ENCODE measurements at regions not wholly inside any gene's neighbourhood (a gene's known extent, or its start where the extent isn't known, plus 50 kb on each side); places are given as distances from the start of the nearest gene placed in this dataset.

DNA sequence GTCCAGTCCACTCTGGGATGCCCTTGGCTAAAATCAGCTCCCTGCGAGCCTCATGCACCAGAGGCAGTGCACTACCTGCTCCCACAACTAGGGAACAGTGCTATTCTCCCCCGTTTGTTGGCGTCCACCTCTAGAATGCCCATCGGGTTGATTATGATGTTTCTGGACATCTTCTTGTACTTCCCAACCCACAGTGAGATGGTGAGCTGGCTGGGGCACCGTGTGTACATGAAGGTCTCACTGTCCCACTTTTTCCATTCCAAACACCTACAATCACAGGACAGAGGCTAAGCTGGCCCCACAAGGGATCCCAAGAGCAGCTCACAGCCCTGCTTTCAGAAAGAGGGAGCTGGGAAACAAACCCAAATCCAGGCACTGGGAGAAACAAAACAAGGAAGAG, 126.2 kb upstream of the ZNF92 start:
- DNase-seq (ENCODE audit: low read depth in 2 of 2): no peak
- no peaks in the 10 kb centered on the region for H3K36me3 ChIP-seq (ENCODE audit: control insufficient read depth, insufficient read depth, low read length)
- H4K20me1 ChIP-seq (ENCODE audit: control insufficient read depth, extremely low read depth, insufficient read depth, low read length): no peaks in the 10 kb centered on the region
- no peak overlapping the region for H3K4me2 ChIP-seq (ENCODE audit: extremely low read depth, insufficient read depth, low read length)
- H3K27me3 ChIP-seq (ENCODE audit: control insufficient read depth, insufficient read depth, low read length): no peaks in the 10 kb centered on the region
- no peak overlapping the region for H3K4me3 ChIP-seq (replicated peaks in 1 of 4; ENCODE audit: control extremely low read depth in 1 of 4, insufficient read depth in 1 of 4, low read depth in 3 of 4, low read length in 4 of 4)
- no peak overlapping the region for H3K9ac ChIP-seq (ENCODE audit: insufficient read depth, low read length)
- no peaks in the 10 kb centered on the region for H3K79me2 ChIP-seq (ENCODE audit: control insufficient read depth, insufficient read depth, low read length)
- TF ChIP-seq, protein P1, sequence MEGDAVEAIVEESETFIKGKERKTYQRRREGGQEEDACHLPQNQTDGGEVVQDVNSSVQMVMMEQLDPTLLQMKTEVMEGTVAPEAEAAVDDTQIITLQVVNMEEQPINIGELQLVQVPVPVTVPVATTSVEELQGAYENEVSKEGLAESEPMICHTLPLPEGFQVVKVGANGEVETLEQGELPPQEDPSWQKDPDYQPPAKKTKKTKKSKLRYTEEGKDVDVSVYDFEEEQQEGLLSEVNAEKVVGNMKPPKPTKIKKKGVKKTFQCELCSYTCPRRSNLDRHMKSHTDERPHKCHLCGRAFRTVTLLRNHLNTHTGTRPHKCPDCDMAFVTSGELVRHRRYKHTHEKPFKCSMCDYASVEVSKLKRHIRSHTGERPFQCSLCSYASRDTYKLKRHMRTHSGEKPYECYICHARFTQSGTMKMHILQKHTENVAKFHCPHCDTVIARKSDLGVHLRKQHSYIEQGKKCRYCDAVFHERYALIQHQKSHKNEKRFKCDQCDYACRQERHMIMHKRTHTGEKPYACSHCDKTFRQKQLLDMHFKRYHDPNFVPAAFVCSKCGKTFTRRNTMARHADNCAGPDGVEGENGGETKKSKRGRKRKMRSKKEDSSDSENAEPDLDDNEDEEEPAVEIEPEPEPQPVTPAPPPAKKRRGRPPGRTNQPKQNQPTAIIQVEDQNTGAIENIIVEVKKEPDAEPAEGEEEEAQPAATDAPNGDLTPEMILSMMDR (conservative IDR thresholded peaks at IDR 0.05 in 1 of 2, IDR thresholded peaks at IDR 0.05 in 1 of 2; ENCODE audit: low read depth in 1 of 2, low read length in 2 of 2): no peak
- no peak for TF ChIP-seq EZH2 (IDR thresholded peaks at IDR 0.05; ENCODE audit: low read length, missing control alignments)
- no peak overlapping the region for H2AFZ ChIP-seq (ENCODE audit: low read length)
- no peak overlapping the region for H3K27ac ChIP-seq (ENCODE audit: insufficient read depth, low read length)
- H3K4me1 ChIP-seq (ENCODE audit: control insufficient read depth, extremely low read depth, insufficient read depth, low read length): no peaks in the 10 kb centered on the region
- H3K9me3 ChIP-seq (ENCODE audit: control insufficient read depth, insufficient read depth, low read depth, low read length): no peaks in the 10 kb centered on the region

DNA sequence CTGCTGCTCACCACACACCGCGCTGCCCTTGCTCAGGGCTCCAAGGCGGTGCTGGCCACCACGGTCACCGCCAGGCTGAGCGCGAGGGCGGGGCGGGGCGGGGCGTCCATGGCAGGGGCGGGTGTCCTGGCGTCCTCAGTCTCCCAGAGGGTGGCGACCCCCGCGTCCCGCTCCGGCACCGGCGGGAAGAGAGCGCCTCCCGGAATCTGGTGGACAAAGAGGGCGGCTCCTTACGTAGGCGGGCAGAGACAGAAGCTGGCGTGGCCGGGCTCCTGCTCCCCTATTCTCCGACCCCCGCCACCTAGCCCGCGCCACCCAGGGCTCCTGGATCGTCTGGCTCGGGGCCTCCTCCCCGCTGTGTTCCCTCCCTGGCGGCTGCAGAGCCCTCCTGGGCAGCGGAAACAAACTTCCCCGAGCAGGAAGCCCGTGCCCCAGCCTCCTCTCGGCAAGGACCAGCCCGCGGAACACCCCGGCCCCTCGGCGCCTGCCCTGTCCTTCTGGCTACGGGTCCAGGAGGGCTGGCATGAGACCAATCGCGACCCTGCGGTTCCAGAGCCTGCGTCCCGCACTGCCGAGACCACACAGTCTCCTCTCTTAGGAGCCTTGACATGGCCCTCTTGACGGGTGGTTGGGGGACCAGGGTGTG, 133.8 kb upstream of the ZNF92 start:
- no peak for TF ChIP-seq EZH2 (IDR thresholded peaks at IDR 0.05; ENCODE audit: low read length, missing control alignments)
- TF ChIP-seq, protein P1 (conservative IDR thresholded peaks at IDR 0.05 in 1 of 2, IDR thresholded peaks at IDR 0.05 in 1 of 2; ENCODE audit: low read depth in 1 of 2, low read length in 2 of 2): no peak
- H3K27me3 ChIP-seq (ENCODE audit: control insufficient read depth, insufficient read depth, low read length): no peaks in the 10 kb centered on the region
- no peaks in the 10 kb centered on the region for H4K20me1 ChIP-seq (ENCODE audit: control insufficient read depth, extremely low read depth, insufficient read depth, low read length)
- no peak overlapping the region for H2AFZ ChIP-seq (ENCODE audit: low read length)
- peak; percentile 12 to 37 for DNase-seq (ENCODE audit: low read depth in 2 of 2)
- no peaks in the 10 kb centered on the region for H3K4me1 ChIP-seq (ENCODE audit: control insufficient read depth, extremely low read depth, insufficient read depth, low read length)
- H3K9ac ChIP-seq (ENCODE audit: insufficient read depth, low read length): no peak overlapping the region
- H3K79me2 ChIP-seq (ENCODE audit: control insufficient read depth, insufficient read depth, low read length): no peaks in the 10 kb centered on the region
- H3K9me3 ChIP-seq (ENCODE audit: control insufficient read depth, insufficient read depth, low read depth, low read length): no peaks in the 10 kb centered on the region
- H3K36me3 ChIP-seq (ENCODE audit: control insufficient read depth, insufficient read depth, low read length): no peaks in the 10 kb centered on the region
- no peak overlapping the region for H3K27ac ChIP-seq (ENCODE audit: insufficient read depth, low read length)
- peak overlapping the region; percentile 25 for H3K4me2 ChIP-seq (ENCODE audit: extremely low read depth, insufficient read depth, low read length)
- peak overlapping the region in 2 of 4 experiments; percentile 46 to 48 for H3K4me3 ChIP-seq (replicated peaks in 1 of 4; ENCODE audit: control extremely low read depth in 1 of 4, insufficient read depth in 1 of 4, low read depth in 3 of 4, low read length in 4 of 4)

DNA sequence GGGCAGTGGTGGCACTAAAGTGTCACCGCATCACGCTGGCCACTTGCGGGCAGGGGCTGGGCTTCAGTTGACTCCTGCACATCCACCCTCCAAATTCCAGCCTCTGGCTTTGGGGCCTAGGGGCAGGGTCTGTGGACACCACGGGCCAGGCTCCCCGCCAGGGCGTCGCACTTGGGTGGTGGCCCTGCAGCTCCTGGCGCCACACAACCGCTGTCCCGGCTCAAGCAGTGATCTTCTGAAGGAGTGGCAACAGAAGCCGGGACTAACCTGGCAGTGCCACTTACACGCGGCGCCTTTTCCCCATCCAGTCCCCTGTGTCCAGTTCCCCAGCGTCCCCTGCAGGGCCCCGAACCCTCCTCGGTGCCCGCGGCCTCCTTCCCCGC, 134.3 kb upstream of the ZNF92 start:
- peak overlapping the region in 1 of 4 experiments; percentile 48 for H3K4me3 ChIP-seq (replicated peaks in 1 of 4; ENCODE audit: control extremely low read depth in 1 of 4, insufficient read depth in 1 of 4, low read depth in 3 of 4, low read length in 4 of 4)

More for the DNA sequence above, 134.3 kb upstream of the ZNF92 start:
- Histone ChIP-seq H3K36me3 (ENCODE audit: control insufficient read depth, insufficient read depth, low read length) (no peaks in the 10 kb centered on the region), H3K27me3 (ENCODE audit: control insufficient read depth, insufficient read depth, low read length) (no peaks in the 10 kb centered on the region), H3K9ac (ENCODE audit: insufficient read depth, low read length) (no peak overlapping the region), H2AFZ (ENCODE audit: low read length) (no peak overlapping the region), H3K9me3 (ENCODE audit: control insufficient read depth, insufficient read depth, low read depth, low read length) (no peaks in the 10 kb centered on the region), H3K4me2 (ENCODE audit: extremely low read depth, insufficient read depth, low read length) (no peak overlapping the region), H3K4me1 (ENCODE audit: control insufficient read depth, extremely low read depth, insufficient read depth, low read length) (no peaks in the 10 kb centered on the region), H3K27ac (ENCODE audit: insufficient read depth, low read length) (no peak overlapping the region), H3K79me2 (ENCODE audit: control insufficient read depth, insufficient read depth, low read length) (no peaks in the 10 kb centered on the region), H4K20me1 (ENCODE audit: control insufficient read depth, extremely low read depth, insufficient read depth, low read length) (no peaks in the 10 kb centered on the region)
- TF ChIP-seq, protein P1 (conservative IDR thresholded peaks at IDR 0.05 in 1 of 2, IDR thresholded peaks at IDR 0.05 in 1 of 2; ENCODE audit: low read depth in 1 of 2, low read length in 2 of 2): no peak
- TF ChIP-seq EZH2 (IDR thresholded peaks at IDR 0.05; ENCODE audit: low read length, missing control alignments): no peak
- no peak for DNase-seq (ENCODE audit: low read depth in 2 of 2)
